Renal pelvis (tissue), 1 donor: ENCODE measurements at regions not wholly inside any gene's neighbourhood (a gene's known extent, or its start where the extent isn't known, plus 50 kb on each side); places are given as distances from the start of the nearest gene placed in this dataset.
A peak's percentile ranks its signal among the peaks of the same experiment; 100 is the strongest.

ENCODE experiments used
- DNase-seq: peaks from one replicate; pipeline ENCODE4 v3.0.0-alpha.2; 2013

- DNase-seq: no peak
Measured at GRCh38 chr18:56545464-56545863, 92.9 kb downstream of the TXNL1 start.

DNA sequence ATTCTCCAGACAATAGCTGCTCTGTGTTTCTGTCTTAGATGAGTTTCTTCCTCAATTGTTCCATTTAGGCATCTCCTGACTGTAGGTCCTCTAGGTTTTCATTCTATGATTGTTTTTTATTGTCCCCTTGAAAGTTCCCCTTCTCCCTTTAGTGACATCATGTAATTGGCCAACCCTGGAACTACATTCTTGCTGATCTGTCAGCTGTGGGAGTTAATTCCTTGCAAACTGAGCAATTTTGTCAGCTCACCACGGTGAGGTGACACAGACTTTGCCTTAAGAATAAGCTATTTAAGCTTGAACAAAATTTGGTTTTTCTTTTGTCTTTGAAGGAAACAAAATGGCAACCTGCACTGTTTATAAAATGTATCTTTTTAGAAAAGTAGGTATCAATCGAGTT lies 95.9 kb downstream of the TXNL1 start:
- DNase-seq: no peak

- no peak for DNase-seq
Measured at GRCh38 chr18:56541793-56542192, 96.6 kb downstream of the TXNL1 start.

GRCh38 chr18:56541340-56541739 lies 97.1 kb downstream of the TXNL1 start:
- DNase-seq: no peak

DNA sequence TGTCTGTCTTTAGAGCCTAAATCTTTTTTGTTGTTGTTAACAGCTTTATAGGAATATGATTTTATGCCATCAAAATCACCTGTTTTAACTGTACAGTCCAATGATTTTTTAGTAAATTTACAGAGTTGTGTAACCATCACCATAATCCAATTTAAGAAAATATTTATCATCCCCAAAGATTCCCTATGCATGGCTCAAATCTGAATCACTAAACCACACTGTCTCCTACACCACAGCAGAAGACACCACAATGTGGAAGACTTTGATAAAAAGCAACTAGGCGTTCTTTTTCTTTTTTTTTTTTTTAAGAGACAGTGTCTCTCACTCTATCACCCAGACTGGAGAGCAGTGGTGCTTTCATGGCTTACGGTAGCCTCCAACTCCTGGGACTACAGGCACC lies 99.6 kb downstream of the TXNL1 start:
- DNase-seq: no peak

DNA sequence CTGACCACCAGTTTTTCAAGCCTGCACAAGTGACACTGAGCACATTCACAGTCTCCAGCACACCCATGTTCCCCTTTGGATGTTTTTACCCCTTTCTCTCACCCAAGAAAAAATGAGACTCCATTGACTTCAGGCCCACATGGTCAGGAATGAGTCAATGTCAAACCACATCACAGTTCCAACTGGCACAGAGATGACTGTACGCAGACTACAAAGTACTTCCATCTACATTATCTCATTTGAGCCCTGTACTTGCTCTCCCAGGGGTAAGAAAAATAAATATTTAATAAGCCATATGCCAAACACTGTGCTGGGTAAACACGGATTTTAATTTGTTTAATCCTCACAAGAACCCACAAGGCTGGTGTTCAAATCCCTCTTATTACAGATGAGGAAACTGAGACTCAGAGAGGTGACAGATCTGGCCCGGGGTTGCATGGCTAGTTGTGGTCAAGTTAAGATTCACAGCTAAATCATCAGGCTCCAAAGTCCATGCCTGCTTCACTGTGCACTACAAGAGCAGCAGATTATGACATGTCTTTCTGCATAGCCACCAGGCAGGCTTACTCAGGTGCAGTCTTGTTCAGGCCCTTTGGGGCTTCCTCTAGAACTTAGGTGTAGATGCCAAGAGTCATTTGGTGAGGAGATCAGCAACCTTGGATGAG lies 106.1 kb downstream of the TXNL1 start:
- no peak for DNase-seq

DNA sequence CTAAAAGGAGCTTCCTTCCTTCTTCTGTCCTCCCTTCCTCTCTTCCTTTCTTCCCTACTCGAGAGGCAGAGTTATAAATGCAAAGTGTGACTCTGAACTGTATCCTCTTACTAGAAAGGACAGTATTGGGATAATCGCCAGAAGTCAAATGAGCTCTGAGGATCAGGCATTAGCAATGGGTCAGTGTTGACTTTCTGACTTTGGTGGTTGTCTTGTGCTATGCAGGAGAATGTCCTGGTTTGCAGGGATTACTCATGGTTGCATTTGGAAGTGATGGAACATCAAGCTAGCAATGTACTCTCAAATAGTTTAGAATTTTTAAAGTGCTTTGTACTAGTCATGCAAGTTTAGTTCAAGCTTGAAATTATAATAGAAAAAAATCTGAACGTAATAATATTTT lies 115.6 kb downstream of the TXNL1 start:
- no peak for DNase-seq

- no peak for DNase-seq
Measured at GRCh38 chr18:56521263-56521662, 117.1 kb downstream of the TXNL1 start.

- no peak for DNase-seq
Measured at GRCh38 chr18:56517761-56518160, 120.6 kb downstream of the TXNL1 start.

- peak; percentile 29 for DNase-seq
Measured at GRCh38 chr18:56517196-56517595, 121.2 kb downstream of the TXNL1 start.

GRCh38 chr18:56516789-56517188 lies 121.6 kb downstream of the TXNL1 start:
- peak; percentile 26 for DNase-seq

- no peak for DNase-seq
Measured at GRCh38 chr18:56515522-56515921, 122.9 kb downstream of the TXNL1 start.

DNA sequence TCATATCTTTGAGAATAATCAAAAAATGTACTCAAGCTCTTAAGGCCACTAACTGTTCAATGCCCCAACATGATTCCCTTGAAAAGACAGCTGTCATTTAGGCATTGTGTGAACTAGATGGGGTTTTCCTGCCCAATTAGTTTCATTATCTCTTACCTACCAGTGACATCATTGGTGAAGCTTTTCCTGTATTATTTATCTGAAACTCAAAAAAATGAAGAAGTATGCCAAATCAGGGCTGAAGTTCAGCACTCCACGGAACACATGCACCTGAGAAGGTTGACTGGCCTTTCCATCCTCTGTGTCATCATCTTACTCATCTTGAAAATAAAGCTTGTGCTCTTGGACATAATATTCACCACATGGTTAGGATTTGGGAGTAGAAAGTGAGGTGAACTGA lies 126.4 kb downstream of the TXNL1 start:
- DNase-seq: no peak

DNA sequence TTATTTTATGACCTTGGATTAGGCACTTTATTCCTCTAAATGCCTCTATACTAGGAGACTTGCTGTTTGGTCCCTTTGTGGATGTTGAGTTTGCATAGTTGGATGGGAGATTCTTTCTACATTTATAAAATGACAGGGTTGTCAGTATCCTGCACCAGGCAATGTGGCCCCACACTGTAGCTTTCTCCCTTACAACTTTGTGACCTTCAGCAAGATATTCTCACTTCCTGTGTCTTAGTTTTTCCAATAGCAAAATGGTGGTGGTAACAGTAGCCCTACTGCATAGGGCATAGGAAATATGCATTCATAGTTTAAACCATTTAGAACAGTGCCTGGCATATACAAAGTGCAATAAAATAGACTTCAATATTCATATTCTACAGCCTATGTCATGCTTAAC lies 128.3 kb downstream of the TXNL1 start:
- DNase-seq: no peak

- peak; percentile 65 for DNase-seq
Measured at GRCh38 chr18:56509656-56510055, 128.7 kb downstream of the TXNL1 start.

GRCh38 chr18:56508370-56509036 lies 129.9 kb downstream of the TXNL1 start:
- no peak for DNase-seq

- no peak for DNase-seq
Measured at GRCh38 chr18:56505971-56506370, 132.4 kb downstream of the TXNL1 start.

DNA sequence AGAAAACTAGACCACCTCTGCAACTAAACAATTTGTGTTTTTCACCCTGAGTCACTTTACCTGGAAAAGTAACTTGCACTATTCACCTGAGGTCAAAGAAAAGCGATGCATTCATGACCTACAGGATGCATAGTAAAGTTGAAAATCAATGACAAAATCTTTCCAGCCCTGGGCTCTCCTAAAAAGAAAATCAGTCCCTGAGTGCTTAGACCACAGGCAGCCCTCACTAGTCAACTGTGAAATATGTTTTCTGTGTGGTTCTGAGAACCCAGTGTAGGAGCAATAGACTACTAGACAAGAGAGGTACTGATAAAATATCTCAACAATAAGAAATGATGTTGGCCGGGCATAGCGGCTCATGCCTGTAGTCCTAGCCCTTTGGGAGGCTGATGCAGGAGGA lies 133.1 kb downstream of the TXNL1 start:
- no peak for DNase-seq

DNA sequence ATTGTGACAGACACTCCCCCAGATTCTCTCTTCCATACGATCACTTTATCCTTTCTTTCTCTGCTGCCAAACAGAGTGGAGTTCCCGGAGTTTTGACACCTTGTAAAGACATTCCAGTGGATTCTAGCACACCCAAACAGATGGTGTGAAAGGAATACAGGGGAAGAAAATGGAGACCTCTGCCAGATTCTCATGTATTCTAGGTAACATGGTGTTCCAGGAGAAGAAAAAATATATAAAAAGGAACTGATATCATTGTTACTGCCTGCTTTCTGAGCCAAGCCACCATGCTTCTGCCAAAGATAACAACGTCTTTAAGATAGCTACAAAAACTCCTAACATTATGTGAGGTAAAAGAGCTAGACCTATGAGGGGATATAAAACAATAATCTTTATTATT lies 136.5 kb downstream of the TXNL1 start:
- DNase-seq: no peak

DNA sequence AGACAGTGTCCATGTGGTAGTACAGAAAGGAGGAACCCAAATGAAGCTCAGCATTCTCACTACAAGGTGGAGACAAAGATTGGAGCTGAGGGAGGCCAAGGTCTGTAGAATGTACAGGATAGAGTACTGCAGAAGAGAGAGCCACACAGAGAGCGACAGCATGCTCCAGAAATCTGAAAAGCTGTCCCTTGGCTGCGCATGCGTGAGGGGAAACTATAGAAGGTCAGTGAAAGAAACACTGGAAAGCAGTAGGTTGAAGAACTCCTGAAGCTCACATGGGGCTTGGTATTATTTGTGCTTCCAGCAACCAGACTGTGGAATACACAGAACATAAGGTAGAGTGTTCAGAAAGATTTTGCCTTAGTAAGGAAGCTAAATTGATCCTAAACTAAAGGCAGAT lies 142.5 kb downstream of the TXNL1 start:
- DNase-seq: no peak

- no peak for DNase-seq
Measured at GRCh38 chr18:56493531-56493930, 144.9 kb downstream of the TXNL1 start.

DNA sequence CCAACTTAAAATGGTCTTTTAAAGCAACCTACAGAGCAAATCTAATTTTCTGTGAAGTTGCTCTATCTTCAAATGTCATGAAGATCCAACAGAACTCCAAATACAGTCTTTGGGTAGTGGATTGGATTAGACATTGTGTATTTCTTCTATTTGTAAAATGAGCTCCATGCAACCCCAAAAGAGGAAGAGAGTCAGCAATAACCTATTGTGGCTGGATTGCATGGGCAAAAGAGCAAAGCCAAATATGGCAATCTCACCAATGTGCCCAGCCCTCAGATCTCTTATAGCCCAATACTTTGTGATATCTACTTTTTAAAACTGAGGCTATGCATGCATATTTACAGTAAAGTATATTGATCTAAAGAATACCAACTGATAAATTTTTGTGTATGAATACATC lies 146.3 kb downstream of the TXNL1 start:
- DNase-seq: no peak

DNA sequence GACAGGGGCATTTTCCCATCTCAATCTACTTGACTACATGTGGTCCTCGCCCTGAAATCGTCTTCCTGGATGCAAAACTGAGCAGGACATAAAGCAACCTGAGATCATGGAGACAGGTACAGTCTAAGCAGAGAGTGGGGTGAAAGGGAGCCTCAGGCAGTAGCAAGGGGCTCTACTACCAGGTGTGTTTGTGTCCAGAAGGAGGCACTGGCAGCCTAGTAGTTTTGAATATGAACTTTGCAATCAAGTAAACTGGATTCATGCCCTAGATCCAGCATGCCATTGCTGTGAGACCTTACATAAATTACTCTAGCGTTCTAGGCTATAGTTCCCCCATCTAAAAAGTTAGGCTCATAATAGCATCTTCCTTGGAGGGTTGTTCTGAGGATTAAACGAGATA lies 147.4 kb downstream of the TXNL1 start:
- no peak for DNase-seq

DNA sequence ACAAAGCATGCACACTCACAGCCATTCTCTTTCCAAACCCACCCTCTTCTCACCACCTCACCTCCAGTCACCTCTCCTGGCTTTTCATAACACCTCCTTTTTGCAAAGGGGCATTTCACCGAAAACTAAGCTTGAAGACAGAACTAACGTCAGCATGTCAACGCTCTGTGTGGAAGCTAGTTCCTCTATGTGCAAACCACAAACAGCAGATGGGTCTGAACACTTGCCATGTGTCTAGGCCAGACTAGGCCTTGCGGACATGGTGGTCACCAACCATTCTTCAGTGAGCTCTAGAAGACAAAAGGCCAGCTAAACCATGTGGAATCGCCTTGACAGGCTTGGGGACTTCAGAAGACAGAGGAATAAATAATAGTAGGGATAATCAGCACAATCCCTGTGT lies 148.5 kb downstream of the TXNL1 start:
- no peak for DNase-seq
